ENCODE measurements at regions not wholly inside any gene's neighbourhood (a gene's known extent, or its start where the extent isn't known, plus 50 kb on each side); places are given as distances from the start of the nearest gene placed in this dataset.
"Not testable (repeated sequence)": the region's sequence is repeated elsewhere in the genome, so short reads cannot be mapped to it uniquely, and the experiment has no call there.

- DNase-seq = no peak
These were observed 541.4 kb downstream of the CSNK1G3 start for GRCh38 chr5:124053340-124053739.

- DNase-seq = no peak
These were observed 540.2 kb downstream of the CSNK1G3 start for GRCh38 chr5:124052201-124052600.

- no peak for DNase-seq
These were observed 538.3 kb downstream of the CSNK1G3 start for GRCh38 chr5:124050120-124050770.

- DNase-seq = no peak
These were observed 533.4 kb downstream of the CSNK1G3 start for GRCh38 chr5:124045412-124045811.

GRCh38 chr5:124044613-124045012 lies 532.6 kb downstream of the CSNK1G3 start:
- DNase-seq = no peak

GRCh38 chr5:124043456-124043855 lies 531.5 kb downstream of the CSNK1G3 start:
- no peak for DNase-seq

- DNase-seq = no peak
These were observed 528.8 kb downstream of the CSNK1G3 start for GRCh38 chr5:124040799-124041198.

GRCh38 chr5:124039410-124039809 lies 527.4 kb downstream of the CSNK1G3 start:
- DNase-seq = no peak

GRCh38 chr5:124036786-124037185 lies 524.8 kb downstream of the CSNK1G3 start:
- no peak for DNase-seq

GRCh38 chr5:124034963-124035362 lies 523.0 kb downstream of the CSNK1G3 start:
- DNase-seq = no peak

GRCh38 chr5:124034083-124034700 lies 522.2 kb downstream of the CSNK1G3 start:
- DNase-seq = no peak

GRCh38 chr5:124030043-124030491 lies 518.1 kb downstream of the CSNK1G3 start:
- DNase-seq = no peak

GRCh38 chr5:124027441-124027840 lies 515.5 kb downstream of the CSNK1G3 start:
- DNase-seq = no peak

GRCh38 chr5:124025306-124025845 lies 513.4 kb downstream of the CSNK1G3 start:
- no peak for DNase-seq

- DNase-seq = no peak
These were observed 511.0 kb downstream of the CSNK1G3 start for GRCh38 chr5:124022966-124023365.

GRCh38 chr5:124021776-124022175 lies 509.8 kb downstream of the CSNK1G3 start:
- no peak for DNase-seq

GRCh38 chr5:124021066-124021641 lies 509.2 kb downstream of the CSNK1G3 start:
- no peak for DNase-seq

GRCh38 chr5:124017321-124017720 lies 505.3 kb downstream of the CSNK1G3 start:
- DNase-seq = not testable (repeated sequence)

- DNase-seq = no peak
These were observed 495.9 kb downstream of the CSNK1G3 start for GRCh38 chr5:124007675-124008398.

- DNase-seq = no peak
These were observed 489.1 kb downstream of the CSNK1G3 start for GRCh38 chr5:124001036-124001615.

GRCh38 chr5:124000538-124000937 lies 488.6 kb downstream of the CSNK1G3 start:
- DNase-seq = no peak

- DNase-seq = no peak
These were observed 485.7 kb downstream of the CSNK1G3 start for GRCh38 chr5:123997462-123998215.
